ENCODE measurements at regions not wholly inside any gene's neighbourhood (a gene's known extent, or its start where the extent isn't known, plus 50 kb on each side); places are given as distances from the start of the nearest gene placed in this dataset.

- H3K36me3 Mint-ChIP-seq (ENCODE audit: insufficient read depth) = no peaks in the 10 kb centered on the region
- DNase-seq (ENCODE audit: low spot score, unreplicated experiment) = no peak
- TF ChIP-seq, protein P1, sequence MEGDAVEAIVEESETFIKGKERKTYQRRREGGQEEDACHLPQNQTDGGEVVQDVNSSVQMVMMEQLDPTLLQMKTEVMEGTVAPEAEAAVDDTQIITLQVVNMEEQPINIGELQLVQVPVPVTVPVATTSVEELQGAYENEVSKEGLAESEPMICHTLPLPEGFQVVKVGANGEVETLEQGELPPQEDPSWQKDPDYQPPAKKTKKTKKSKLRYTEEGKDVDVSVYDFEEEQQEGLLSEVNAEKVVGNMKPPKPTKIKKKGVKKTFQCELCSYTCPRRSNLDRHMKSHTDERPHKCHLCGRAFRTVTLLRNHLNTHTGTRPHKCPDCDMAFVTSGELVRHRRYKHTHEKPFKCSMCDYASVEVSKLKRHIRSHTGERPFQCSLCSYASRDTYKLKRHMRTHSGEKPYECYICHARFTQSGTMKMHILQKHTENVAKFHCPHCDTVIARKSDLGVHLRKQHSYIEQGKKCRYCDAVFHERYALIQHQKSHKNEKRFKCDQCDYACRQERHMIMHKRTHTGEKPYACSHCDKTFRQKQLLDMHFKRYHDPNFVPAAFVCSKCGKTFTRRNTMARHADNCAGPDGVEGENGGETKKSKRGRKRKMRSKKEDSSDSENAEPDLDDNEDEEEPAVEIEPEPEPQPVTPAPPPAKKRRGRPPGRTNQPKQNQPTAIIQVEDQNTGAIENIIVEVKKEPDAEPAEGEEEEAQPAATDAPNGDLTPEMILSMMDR (IDR thresholded peaks at IDR 0.05; ENCODE audit: unreplicated experiment) = no peak
- no peak overlapping the region for H3K27ac Mint-ChIP-seq
- H3K9me3 Mint-ChIP-seq (ENCODE audit: low read depth) = no peaks in the 10 kb centered on the region
- no peaks in the 10 kb centered on the region for H3K27me3 Mint-ChIP-seq
- H3K4me3 Mint-ChIP-seq (ENCODE audit: low read depth) = no peak overlapping the region
- peaks cover 46% of the 10 kb centered on the region for H3K4me1 Mint-ChIP-seq (ENCODE audit: low read depth)
Observed at GRCh38 chr5:123880875-123881274, 368.9 kb downstream of the CSNK1G3 start.

- Mint-ChIP-seq H3K4me3 (ENCODE audit: low read depth) (no peak overlapping the region), H3K36me3 (ENCODE audit: insufficient read depth) (no peaks in the 10 kb centered on the region), H3K27me3 (no peaks in the 10 kb centered on the region), H3K9me3 (ENCODE audit: low read depth) (no peaks in the 10 kb centered on the region), H3K4me1 (ENCODE audit: low read depth) (peaks cover 63% of the 10 kb centered on the region), H3K27ac (no peak overlapping the region)
- TF ChIP-seq, protein P1 (IDR thresholded peaks at IDR 0.05; ENCODE audit: unreplicated experiment) = no peak
- DNase-seq (ENCODE audit: low spot score, unreplicated experiment) = no peak
Observed at GRCh38 chr5:123879071-123879470, 367.1 kb downstream of the CSNK1G3 start.

DNA sequence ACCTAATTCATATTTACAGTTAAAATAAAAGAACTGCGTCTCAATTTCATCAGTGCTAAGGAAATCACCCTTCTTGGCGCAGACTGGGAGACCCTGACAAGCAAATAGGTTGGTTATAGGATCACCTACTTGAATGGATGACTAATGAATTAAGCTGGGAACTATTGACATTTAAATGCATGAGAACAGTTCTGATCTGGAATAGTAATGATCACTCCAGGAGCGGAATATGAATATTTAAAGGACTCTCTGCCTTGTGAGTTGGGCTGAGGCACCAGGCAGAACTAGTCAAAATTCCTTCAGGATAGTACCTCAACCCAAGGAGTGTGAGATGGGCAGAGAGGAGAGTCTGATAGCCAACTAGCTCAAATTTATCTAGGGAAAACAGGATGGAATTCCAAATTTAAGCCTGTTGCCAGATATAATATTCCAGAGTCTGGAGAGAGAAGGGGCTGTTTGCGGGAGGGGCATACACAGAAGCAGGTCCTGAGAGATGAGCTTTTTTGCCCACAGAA, 364.4 kb downstream of the CSNK1G3 start:
- DNase-seq (ENCODE audit: low spot score, unreplicated experiment) = no peak
- Mint-ChIP-seq H3K4me3 (ENCODE audit: low read depth) (no peak overlapping the region), H3K9me3 (ENCODE audit: low read depth) (no peaks in the 10 kb centered on the region), H3K27me3 (no peaks in the 10 kb centered on the region), H3K4me1 (ENCODE audit: low read depth) (peaks cover 54% of the 10 kb centered on the region), H3K36me3 (ENCODE audit: insufficient read depth) (no peaks in the 10 kb centered on the region), H3K27ac (peak overlapping the region; percentile 89)
- TF ChIP-seq, protein P1 (IDR thresholded peaks at IDR 0.05; ENCODE audit: unreplicated experiment) = no peak

GRCh38 chr5:123875561-123876275, 363.7 kb downstream of the CSNK1G3 start:
- DNase-seq (ENCODE audit: low spot score, unreplicated experiment) = no peak
- no peaks in the 10 kb centered on the region for H3K27me3 Mint-ChIP-seq
- H3K4me1 Mint-ChIP-seq (ENCODE audit: low read depth) = peaks cover 50% of the 10 kb centered on the region
- TF ChIP-seq, protein P1 (IDR thresholded peaks at IDR 0.05; ENCODE audit: unreplicated experiment) = no peak
- no peaks in the 10 kb centered on the region for H3K9me3 Mint-ChIP-seq (ENCODE audit: low read depth)
- no peaks in the 10 kb centered on the region for H3K36me3 Mint-ChIP-seq (ENCODE audit: insufficient read depth)
- peak overlapping the region; percentile 45 for H3K4me3 Mint-ChIP-seq (ENCODE audit: low read depth)
- peak overlapping the region; percentile 89 for H3K27ac Mint-ChIP-seq

DNA sequence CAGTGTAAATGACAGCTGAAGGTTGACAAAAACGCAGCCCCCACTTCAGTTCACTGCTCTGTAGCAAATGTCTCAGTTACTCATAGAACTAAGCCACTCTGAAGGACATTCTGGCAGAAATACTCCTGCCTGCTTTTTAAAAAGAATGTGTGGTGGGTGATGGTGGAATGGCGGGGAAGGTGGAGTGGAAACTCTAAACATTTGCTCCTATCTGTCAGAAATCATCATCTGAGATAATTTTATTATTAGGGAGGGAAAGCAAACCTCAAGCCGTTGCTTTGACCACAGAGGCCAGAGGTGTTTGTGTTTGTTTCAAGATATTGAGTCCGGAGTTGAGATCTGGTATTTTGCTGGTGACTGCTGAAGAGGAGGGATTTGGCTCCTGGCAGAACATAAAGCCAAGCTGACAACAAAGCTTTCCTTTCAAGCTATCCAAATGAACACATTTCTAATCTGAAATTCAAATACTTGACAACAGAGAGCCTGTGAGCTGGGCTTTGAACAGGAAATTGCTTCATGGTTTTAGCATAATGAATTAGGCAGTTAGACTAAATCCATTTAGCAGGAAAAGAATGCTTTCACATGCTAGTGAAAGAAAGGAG, 362.7 kb downstream of the CSNK1G3 start:
- H3K9me3 Mint-ChIP-seq (ENCODE audit: low read depth) = no peaks in the 10 kb centered on the region
- DNase-seq (ENCODE audit: low spot score, unreplicated experiment) = no peak
- TF ChIP-seq, protein P1 (IDR thresholded peaks at IDR 0.05; ENCODE audit: unreplicated experiment) = no peak
- H3K27me3 Mint-ChIP-seq = no peaks in the 10 kb centered on the region
- H3K4me1 Mint-ChIP-seq (ENCODE audit: low read depth) = peaks cover 44% of the 10 kb centered on the region
- no peaks in the 10 kb centered on the region for H3K36me3 Mint-ChIP-seq (ENCODE audit: insufficient read depth)
- H3K27ac Mint-ChIP-seq = peak overlapping the region; percentile 89
- peak overlapping the region; percentile 49 for H3K4me3 Mint-ChIP-seq (ENCODE audit: low read depth)
